Left ventricle myocardium inferior (tissue), 1 donor: ENCODE measurements at regions not wholly inside any gene's neighbourhood (a gene's known extent, or its start where the extent isn't known, plus 50 kb on each side); places are given as distances from the start of the nearest gene placed in this dataset.
A peak's percentile ranks its signal among the peaks of the same experiment; 100 is the strongest.

Source experiments
- DNase-seq: peaks from one replicate; pipeline ENCODE4 v3.0.0-alpha.2; 2020
- H3K27ac ChIP-seq: fragments of 200-600 bp; replicated peaks from 2 replicates; pipeline ENCODE4 v1.8.0; 2021
- H3K27me3 ChIP-seq: fragments of 200-600 bp; 2 replicates; pipeline ENCODE4 v1.8.0; 2021; ENCODE audit warnings: low read depth
- H3K36me3 ChIP-seq: fragments of 200-600 bp; 2 replicates; pipeline ENCODE4 v1.8.0; 2021
- H3K4me1 ChIP-seq: fragments of 200-600 bp; 2 replicates; pipeline ENCODE4 v1.8.0; 2021
- H3K4me3 ChIP-seq: fragments of 200-600 bp; 2 replicates; pipeline ENCODE4 v1.8.0; 2021; ENCODE audit warnings: mild to moderate bottlenecking, moderate library complexity
- H3K9me3 ChIP-seq: fragments of 200-600 bp; replicated peaks from 2 replicates; pipeline ENCODE4 v1.8.0; 2021
- intact Hi-C: fragments of 100-400 bp; cut with micrococcal nuclease; formaldehyde crosslinking; loops from one replicate; pipeline ENCODE4 v1.11.0; 2022
- TF ChIP-seq, protein P1 (sequence below): fragments of 200-600 bp; IDR thresholded peaks from 2 replicates; pipeline ENCODE4 v1.8.0; 2021; ENCODE audit warnings: antibody characterized with exemption, mild to moderate bottlenecking, borderline replicate concordance
- donor health status: DM: no; HTN: yes; CAD: no; lungs with severe emphysema.

DNA sequence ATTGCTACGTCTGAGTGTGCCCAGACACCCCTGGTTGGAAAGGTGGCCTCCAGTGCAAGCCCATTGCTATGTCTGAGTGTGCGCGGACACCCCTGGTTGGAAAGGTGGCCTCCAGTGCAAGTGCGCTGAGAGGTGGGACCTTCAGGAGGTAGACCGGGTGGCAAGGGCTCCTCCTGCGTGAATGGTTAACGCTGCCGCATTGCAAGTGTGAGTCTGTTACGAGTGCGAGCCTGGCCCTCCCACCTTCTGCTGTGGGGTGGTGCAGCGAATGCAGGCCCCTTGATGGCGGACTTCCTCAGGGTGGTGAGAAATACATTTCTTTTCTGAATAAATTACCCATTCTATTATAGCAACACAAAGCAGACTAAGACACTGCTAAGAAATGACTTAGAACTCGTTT lies 208.8 kb downstream of the DLL1 start:
- Histone ChIP-seq H3K4me1 (no peaks in the 10 kb centered on the region), H3K9me3 (no peaks in the 10 kb centered on the region), H3K4me3 (no peak overlapping the region), H3K27ac (no peak overlapping the region), H3K36me3 (no peaks in the 10 kb centered on the region), H3K27me3 (peaks cover 16% of the 10 kb centered on the region)
- TF ChIP-seq, protein P1, sequence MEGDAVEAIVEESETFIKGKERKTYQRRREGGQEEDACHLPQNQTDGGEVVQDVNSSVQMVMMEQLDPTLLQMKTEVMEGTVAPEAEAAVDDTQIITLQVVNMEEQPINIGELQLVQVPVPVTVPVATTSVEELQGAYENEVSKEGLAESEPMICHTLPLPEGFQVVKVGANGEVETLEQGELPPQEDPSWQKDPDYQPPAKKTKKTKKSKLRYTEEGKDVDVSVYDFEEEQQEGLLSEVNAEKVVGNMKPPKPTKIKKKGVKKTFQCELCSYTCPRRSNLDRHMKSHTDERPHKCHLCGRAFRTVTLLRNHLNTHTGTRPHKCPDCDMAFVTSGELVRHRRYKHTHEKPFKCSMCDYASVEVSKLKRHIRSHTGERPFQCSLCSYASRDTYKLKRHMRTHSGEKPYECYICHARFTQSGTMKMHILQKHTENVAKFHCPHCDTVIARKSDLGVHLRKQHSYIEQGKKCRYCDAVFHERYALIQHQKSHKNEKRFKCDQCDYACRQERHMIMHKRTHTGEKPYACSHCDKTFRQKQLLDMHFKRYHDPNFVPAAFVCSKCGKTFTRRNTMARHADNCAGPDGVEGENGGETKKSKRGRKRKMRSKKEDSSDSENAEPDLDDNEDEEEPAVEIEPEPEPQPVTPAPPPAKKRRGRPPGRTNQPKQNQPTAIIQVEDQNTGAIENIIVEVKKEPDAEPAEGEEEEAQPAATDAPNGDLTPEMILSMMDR, result no peak
- intact Hi-C loops, result no loop called here
- DNase-seq, result peak; percentile 5

DNA sequence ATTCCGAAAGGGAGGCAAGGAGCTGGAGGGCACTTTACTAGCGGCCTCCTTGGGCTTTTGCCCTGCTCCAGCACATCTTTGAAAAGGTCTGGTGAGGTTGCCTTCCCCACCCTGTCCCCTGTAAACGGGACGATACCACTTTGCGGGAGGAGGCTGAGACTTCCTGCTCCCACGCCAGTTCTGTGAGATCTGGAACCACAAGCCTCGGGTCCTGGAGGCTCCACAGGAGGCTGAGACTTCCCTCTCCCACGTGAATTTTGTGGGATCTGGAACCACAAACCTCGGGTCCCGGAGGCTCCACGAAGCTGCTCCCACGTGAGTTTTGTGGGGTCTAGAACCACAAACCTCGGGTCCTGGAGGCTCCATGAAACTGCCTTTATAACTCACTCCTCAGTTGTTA lies 209.3 kb downstream of the DLL1 start:
- Histone ChIP-seq H3K36me3 (no peaks in the 10 kb centered on the region), H3K4me1 (no peaks in the 10 kb centered on the region), H3K9me3 (no peaks in the 10 kb centered on the region), H3K27ac (no peak overlapping the region), H3K4me3 (no peak overlapping the region), H3K27me3 (peaks cover 16% of the 10 kb centered on the region)
- no peak for DNase-seq
- intact Hi-C loops, result no loop called here
- TF ChIP-seq, protein P1, result no peak

DNA sequence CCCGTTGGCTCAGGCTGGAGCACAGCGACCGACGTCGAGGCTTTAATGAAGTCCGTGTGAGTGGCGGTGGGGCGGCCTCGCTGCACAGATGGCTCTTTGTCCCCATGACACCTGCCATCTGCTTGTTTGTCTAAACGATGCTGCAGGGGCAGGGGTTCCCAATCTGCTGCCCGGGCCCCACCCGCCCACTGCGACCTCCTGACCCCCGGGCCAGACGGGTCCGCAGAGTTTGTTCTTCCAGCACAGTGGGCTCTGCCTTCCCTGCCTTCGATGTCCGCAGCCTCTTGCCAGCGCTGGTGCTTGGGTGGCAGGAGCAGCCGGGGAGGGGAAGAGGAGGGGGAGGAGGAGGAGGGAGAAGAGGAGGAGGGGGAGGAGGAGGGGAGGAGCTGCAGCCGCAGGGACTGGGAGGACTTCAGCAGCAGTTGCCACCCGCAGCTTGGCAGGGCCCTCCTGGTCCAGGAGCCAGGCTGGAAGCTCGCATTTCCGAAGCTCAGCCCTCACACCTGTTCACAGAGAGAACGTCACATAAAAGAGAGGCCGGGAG lies 210.0 kb downstream of the DLL1 start:
- H3K27ac ChIP-seq, result no peak overlapping the region
- TF ChIP-seq, protein P1, result no peak

DNA sequence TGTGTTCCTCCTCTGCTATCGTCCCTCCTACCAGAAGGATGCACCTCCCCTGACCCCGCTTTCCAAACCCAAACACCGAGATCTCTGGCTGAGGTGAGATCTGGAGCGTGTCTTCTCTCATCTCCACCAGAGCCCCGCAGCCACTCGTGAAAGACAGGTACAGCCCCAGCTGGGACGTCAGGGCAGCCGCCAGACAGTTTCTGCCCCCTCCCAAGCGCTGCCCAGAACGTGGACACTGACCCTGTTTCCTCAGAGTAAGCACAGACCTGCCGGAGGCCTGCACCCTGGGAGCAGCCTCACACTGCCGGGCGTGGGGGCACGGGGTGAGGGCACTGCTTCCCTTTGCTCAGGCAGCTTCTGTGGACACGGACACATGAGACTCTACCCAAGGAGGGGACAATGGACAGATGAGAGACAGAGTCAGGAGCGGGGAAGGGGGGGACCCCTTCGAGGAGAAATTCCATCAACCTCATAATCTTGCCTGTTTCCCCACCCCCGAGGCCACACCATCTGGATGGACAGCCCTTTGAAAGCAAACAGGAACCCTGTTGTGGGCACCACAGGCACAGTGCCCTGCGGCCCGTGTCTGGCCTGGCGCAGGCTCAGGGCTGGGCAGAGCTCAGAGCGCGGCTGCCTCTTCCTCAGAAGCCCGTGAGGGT lies 210.6 kb downstream of the DLL1 start:
- intact Hi-C loops, result no loop called here
- Histone ChIP-seq H3K27ac (no peak overlapping the region), H3K4me3 (no peak overlapping the region), H3K27me3 (peaks cover 16% of the 10 kb centered on the region), H3K4me1 (no peaks in the 10 kb centered on the region), H3K36me3 (no peaks in the 10 kb centered on the region), H3K9me3 (no peaks in the 10 kb centered on the region)
- peak; percentile 2 for DNase-seq
- TF ChIP-seq, protein P1, result no peak

More for the DNA sequence above, 210.0 kb downstream of the DLL1 start:
- no peaks in the 10 kb centered on the region for H3K36me3 ChIP-seq
- peaks cover 16% of the 10 kb centered on the region for H3K27me3 ChIP-seq
- H3K4me3 ChIP-seq, result no peak overlapping the region
- H3K9me3 ChIP-seq, result no peaks in the 10 kb centered on the region
- peak; percentile 12 for DNase-seq
- intact Hi-C loops, result no loop called here
- H3K4me1 ChIP-seq, result no peaks in the 10 kb centered on the region

DNA sequence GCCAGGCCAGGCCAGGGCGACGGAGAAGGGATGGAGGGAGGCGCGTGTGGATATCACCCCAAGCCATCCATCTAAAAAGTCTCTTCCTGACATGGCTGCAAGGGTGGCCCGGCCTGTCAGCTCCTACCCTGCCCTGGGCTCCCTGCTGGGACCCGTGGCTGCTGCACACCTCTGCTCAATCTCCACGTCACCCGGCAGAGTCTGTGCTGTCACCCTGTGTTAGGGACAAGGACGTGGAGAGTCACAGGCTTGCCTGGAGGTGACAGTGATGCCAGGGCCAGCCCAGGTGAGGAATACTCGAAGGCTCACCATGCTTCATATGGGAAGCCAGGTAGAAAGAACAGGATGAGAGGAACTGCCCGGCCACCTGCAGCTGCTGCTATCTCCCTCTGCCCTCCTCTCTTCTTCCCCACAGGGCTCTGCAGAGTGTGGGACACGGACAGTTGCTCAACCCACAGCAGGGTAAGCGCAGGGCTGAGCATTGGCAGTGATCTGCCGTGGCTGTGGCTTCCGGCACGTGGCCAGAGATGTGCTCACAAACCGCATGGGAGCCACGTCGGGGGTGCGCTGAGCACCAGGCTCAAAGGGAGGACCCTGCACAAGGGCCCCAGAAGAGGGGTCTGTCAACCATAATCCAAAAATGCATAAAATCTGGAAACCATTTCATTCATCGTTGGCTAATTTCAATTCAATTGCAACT lies 214.3 kb downstream of the DLL1 start:
- no peaks in the 10 kb centered on the region for H3K36me3 ChIP-seq
- TF ChIP-seq, protein P1, result no peak
- no peak for DNase-seq
- no peak overlapping the region for H3K4me3 ChIP-seq
- intact Hi-C loops, result no loop called here
- no peaks in the 10 kb centered on the region for H3K4me1 ChIP-seq
- H3K27ac ChIP-seq, result no peak overlapping the region
- H3K9me3 ChIP-seq, result no peaks in the 10 kb centered on the region
- peaks cover 12% of the 10 kb centered on the region for H3K27me3 ChIP-seq
